Panc1 (cell line): ENCODE measurements at regions not wholly inside any gene's neighbourhood (a gene's known extent, or its start where the extent isn't known, plus 50 kb on each side); places are given as distances from the start of the nearest gene placed in this dataset.

Experiments
- ATAC-seq: fragments of 200-7000 bp; cut with Tn5 transposase; 2 replicates; pipeline ENCODE4 v1.9.1; 2020; ENCODE audit warnings: mild to moderate bottlenecking, moderate library complexity
- BruUV-seq: library from RNA; stranded (reverse); fragments of 400-500 nt; replicated peaks from 2 replicates; lab custom pipeline; 2021; lab: Mats Ljungman, UMichigan
- CTCF ChIA-PET: fragments of 300-600 bp; sonication (Branson Sonifier 250); formaldehyde crosslinking; loops from one replicate; lab custom pipeline; 2022; ENCODE audit warnings: antibody characterized with exemption; lab: Charles Lee
- POLR2A ChIA-PET: fragments of 300-600 bp; sonication (Branson Sonifier 250); formaldehyde crosslinking; loops from one replicate; lab custom pipeline; 2022; ENCODE audit warnings: antibody characterized with exemption; lab: Charles Lee
- DNase-seq: peaks from one replicate; pipeline ENCODE4 v3.0.0-alpha.2; 2010; ENCODE audit warnings: low read depth, low spot score
- H3K27ac ChIP-seq: 2 replicates; pipeline ENCODE4 v1.5.1; 2011; ENCODE audit warnings: mild to moderate bottlenecking, low read length, inconsistent platforms
- H3K27me3 ChIP-seq: fragments of 200-500 bp; sonication (Bioruptor generic); 2 replicates; pipeline ENCODE4 v1.6.0; 2014; ENCODE audit warnings: low read length, inconsistent platforms; ENCODE audit not compliant: control insufficient read depth, insufficient read depth
- H3K36me3 ChIP-seq: fragments of 200-500 bp; sonication (Bioruptor generic); 2 replicates; pipeline ENCODE4 v1.5.1; 2014; ENCODE audit warnings: inconsistent platforms, mild to moderate bottlenecking, low read length, moderate library complexity; ENCODE audit not compliant: control insufficient read depth, insufficient read depth
- H3K4me1 ChIP-seq: 2 replicates; pipeline ENCODE4 v1.5.1; 2011; ENCODE audit warnings: inconsistent platforms, mild to moderate bottlenecking, low read length, moderate library complexity; ENCODE audit not compliant: control insufficient read depth, insufficient read depth
- H3K4me3 ChIP-seq, 2 experiments: 2 replicates each; pipeline ENCODE4 v1.5.1; 2011 to 2012; ENCODE audit warnings: low read depth in 2 of 2, low read length in 2 of 2, mild to moderate bottlenecking in 2 of 2, inconsistent platforms in 1 of 2, moderate library complexity in 1 of 2
- H3K9me3 ChIP-seq: fragments of 200-500 bp; sonication (Bioruptor generic); 2 replicates; pipeline ENCODE4 v1.5.1; 2014; ENCODE audit warnings: low read depth, mild to moderate bottlenecking, inconsistent platforms, low read length, moderate library complexity; ENCODE audit not compliant: control insufficient read depth, insufficient read depth
- CTCF ChIP-seq: fragments of 450-650 bp; IDR thresholded peaks from 2 replicates; pipeline ENCODE4 v1.5.1; 2017; ENCODE audit warnings: mild to moderate bottlenecking
- POLR2AphosphoS5 ChIP-seq: IDR thresholded peaks from 2 replicates; pipeline ENCODE4 v1.6.1; 2012; ENCODE audit warnings: mild to moderate bottlenecking, low read depth, low read length, moderate library complexity
- REST ChIP-seq, 2 experiments: IDR thresholded peaks; 2 replicates each; pipeline ENCODE4 v1.6.1; 2011 to 2012; ENCODE audit warnings: low read depth in 2 of 2, control low read depth in 1 of 2, low read length in 1 of 2, mild to moderate bottlenecking in 1 of 2, moderate library complexity in 1 of 2; ENCODE audit not compliant: insufficient read depth in 1 of 2
- SIN3A ChIP-seq: IDR thresholded peaks from 2 replicates; pipeline ENCODE4 v1.6.1; 2012; ENCODE audit warnings: low read depth, mild to moderate bottlenecking, low read length, moderate library complexity, borderline replicate concordance; ENCODE audit not compliant: insufficient read depth
- TCF7L2 ChIP-seq: IDR thresholded peaks from 2 replicates; pipeline ENCODE4 v1.6.1; 2011; ENCODE audit warnings: mild to moderate bottlenecking, low read depth, low read length, inconsistent platforms
- in situ Hi-C: cut with HindIII; loops from 2 replicates; pipeline ENCODE4 v1.10.0; 2016; ENCODE audit warnings: low sequenced_read_pairs, low pct_unique_long_range_greater_than_20kb
- intact Hi-C: fragments of 100-400 bp; cut with micrococcal nuclease; formaldehyde crosslinking; loops from one replicate; pipeline ENCODE4 v1.10.0; 2022; ENCODE audit not compliant: unreplicated experiment

DNA sequence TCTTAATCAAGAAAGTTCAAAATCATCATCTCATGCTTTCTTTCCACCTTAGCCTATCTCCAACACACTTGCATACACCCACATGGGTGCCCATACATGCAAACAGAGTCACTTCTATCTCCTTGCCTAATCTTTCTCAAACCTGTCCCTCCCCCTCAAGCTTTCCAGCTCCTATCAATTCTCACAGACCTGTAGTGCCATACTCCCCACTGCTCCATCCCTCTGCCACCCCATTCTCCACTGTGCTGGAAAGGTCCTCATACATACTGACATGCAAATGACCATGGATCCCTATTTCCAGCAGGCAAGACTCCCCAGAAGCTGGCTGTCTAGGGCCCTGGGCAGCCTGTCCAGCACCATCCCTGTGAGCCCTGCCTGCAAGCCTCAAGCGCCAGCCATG, 320.4 kb upstream of the CCL2 start:
- DNase-seq (no peak), ATAC-seq (no peak)
- Histone ChIP-seq H3K9me3 (no peaks in the 10 kb centered on the region), H3K27ac (no peak overlapping the region), H3K36me3 (no peaks in the 10 kb centered on the region), H3K4me1 (no peaks in the 10 kb centered on the region), H3K4me3 (no peak overlapping the region), H3K27me3 (0 out of 2 replicates have a peak, but pooled peaks cover 2% of the 10 kb centered on the region)
- in situ Hi-C loops: no loop called here
- TF ChIP-seq SIN3A (no peak), CTCF (no peak), REST (IDR thresholded peaks at IDR 0.05; ENCODE audit: insufficient read depth in 1 of 2, low read depth in 2 of 2, low read length in 1 of 2) (no peak), POLR2AphosphoS5 (no peak), TCF7L2 (no peak)
- ChIA-PET POLR2A (no interaction called here), CTCF (no interaction called here)
- BruUV-seq: no TSS peak
- intact Hi-C loops: loop anchor here (10.0 kb wide), 1 partner anchor 150 kb away; no protein-coding TSS in a partner anchor

DNA sequence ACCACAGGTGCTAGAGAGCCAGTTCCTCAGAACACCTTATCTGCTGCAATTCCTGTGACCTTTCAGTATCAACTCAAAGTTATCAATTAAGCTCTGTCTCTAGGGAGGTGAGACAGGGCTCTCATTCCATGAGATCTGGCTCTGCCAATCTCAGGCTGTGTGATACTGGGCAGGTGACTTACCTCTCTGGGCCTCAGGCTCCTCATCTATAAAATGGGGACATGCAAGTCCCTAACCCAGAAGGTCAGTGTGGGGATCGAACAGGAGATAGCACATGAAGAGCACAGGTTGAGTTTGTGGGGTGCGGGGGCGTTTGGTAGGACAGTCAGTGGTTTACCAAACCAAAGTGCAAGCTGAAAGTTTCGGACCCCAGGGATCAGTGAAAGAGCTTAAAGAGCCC, 319.3 kb upstream of the CCL2 start:
- H3K4me1 ChIP-seq: no peaks in the 10 kb centered on the region
- no peak overlapping the region for H3K27ac ChIP-seq
- no peak for TF ChIP-seq CTCF
- no peak for TF ChIP-seq SIN3A
- no peak for TF ChIP-seq REST (IDR thresholded peaks at IDR 0.05; ENCODE audit: insufficient read depth in 1 of 2, low read depth in 2 of 2, low read length in 1 of 2)
- TF ChIP-seq TCF7L2: no peak
- TF ChIP-seq POLR2AphosphoS5: no peak
- H3K9me3 ChIP-seq: no peaks in the 10 kb centered on the region
- intact Hi-C loops: loop anchor here (10.0 kb wide), 1 partner anchor 151 kb away; no protein-coding TSS in a partner anchor
- in situ Hi-C loops: no loop called here
- H3K36me3 ChIP-seq: no peaks in the 10 kb centered on the region
- CTCF ChIA-PET: no interaction called here
- POLR2A ChIA-PET: no interaction called here
- no TSS peak for BruUV-seq
- H3K27me3 ChIP-seq: 0 out of 2 replicates have a peak, but pooled peaks cover 2% of the 10 kb centered on the region
- no peak overlapping the region for H3K4me3 ChIP-seq
- no peak for ATAC-seq
- DNase-seq: no peak
